Neural cell (in vitro differentiated cells): ENCODE measurements at regions not wholly inside any gene's neighbourhood (a gene's known extent, or its start where the extent isn't known, plus 50 kb on each side); places are given as distances from the start of the nearest gene placed in this dataset.

Experiments used
- CTCF ChIP-seq: fragments of 450-650 bp; IDR thresholded peaks from 2 replicates; pipeline ENCODE4 v1.5.1; 2014; ENCODE audit warnings: antibody characterized with exemption, mild to moderate bottlenecking, moderate library complexity; ENCODE audit not compliant: poor library complexity, severe bottlenecking
- EP300 ChIP-seq: fragments of 450-650 bp; conservative IDR thresholded peaks from 2 replicates; pipeline ENCODE4 v1.6.1; 2014; ENCODE audit warnings: antibody characterized with exemption, mild to moderate bottlenecking, moderate library complexity; ENCODE audit not compliant: poor library complexity, severe bottlenecking
- EZH2 ChIP-seq: fragments of 200-600, 300-800 bp; shearing (Covaris generic), sonication (generic); IDR thresholded peaks from 2 replicates; pipeline ENCODE4 v1.6.1; 2014; ENCODE audit warnings: antibody characterized with exemption, low read length, borderline replicate concordance, mild to moderate bottlenecking; ENCODE audit not compliant: insufficient read depth, poor library complexity, severe bottlenecking
- POLR2AphosphoS5 ChIP-seq: IDR thresholded peaks from 2 replicates; pipeline ENCODE4 v1.6.1; 2012
- RAD21 ChIP-seq: fragments of 450-650 bp; conservative IDR thresholded peaks from 2 replicates; pipeline ENCODE4 v1.6.1; 2014; ENCODE audit warnings: antibody characterized with exemption, mild to moderate bottlenecking, moderate library complexity
- SMC3 ChIP-seq: fragments of 450-650 bp; conservative IDR thresholded peaks from 2 replicates; pipeline ENCODE4 v1.6.1; 2014; ENCODE audit warnings: antibody characterized with exemption, mild to moderate bottlenecking, moderate library complexity; ENCODE audit not compliant: poor library complexity
- TAF1 ChIP-seq: IDR thresholded peaks from 2 replicates; pipeline ENCODE4 v1.6.1; 2012; ENCODE audit warnings: low read depth
- TF ChIP-seq, protein P1 (sequence below): IDR thresholded peaks from 2 replicates; pipeline ENCODE4 v1.6.1; 2012; ENCODE audit warnings: borderline replicate concordance

DNA sequence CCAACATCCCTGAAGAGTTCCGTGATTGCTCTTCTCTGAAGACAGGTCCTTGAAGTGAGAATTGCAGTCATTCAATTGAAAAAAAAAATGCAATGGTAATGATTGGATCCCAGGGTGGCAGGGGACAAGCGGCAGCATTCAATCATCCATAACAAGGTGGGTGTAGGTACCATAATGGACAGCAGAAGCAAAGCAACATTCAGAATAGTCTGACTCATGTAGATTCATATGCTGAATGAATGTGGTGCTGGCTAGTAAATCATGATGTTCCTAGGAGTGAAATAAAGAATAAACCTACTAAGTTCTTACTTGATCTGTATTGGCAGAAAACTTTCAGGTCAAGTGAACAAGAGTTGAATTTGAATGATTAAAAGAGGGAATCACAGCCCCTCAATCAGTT, 319.6 kb downstream of the GPATCH2 start:
- no peak for TF ChIP-seq EZH2
- TF ChIP-seq CTCF = no peak
- no peak for TF ChIP-seq TAF1
- TF ChIP-seq EP300 = no peak
- no peak for TF ChIP-seq POLR2AphosphoS5
- TF ChIP-seq RAD21 = no peak
- no peak for TF ChIP-seq SMC3
- TF ChIP-seq, protein P1, sequence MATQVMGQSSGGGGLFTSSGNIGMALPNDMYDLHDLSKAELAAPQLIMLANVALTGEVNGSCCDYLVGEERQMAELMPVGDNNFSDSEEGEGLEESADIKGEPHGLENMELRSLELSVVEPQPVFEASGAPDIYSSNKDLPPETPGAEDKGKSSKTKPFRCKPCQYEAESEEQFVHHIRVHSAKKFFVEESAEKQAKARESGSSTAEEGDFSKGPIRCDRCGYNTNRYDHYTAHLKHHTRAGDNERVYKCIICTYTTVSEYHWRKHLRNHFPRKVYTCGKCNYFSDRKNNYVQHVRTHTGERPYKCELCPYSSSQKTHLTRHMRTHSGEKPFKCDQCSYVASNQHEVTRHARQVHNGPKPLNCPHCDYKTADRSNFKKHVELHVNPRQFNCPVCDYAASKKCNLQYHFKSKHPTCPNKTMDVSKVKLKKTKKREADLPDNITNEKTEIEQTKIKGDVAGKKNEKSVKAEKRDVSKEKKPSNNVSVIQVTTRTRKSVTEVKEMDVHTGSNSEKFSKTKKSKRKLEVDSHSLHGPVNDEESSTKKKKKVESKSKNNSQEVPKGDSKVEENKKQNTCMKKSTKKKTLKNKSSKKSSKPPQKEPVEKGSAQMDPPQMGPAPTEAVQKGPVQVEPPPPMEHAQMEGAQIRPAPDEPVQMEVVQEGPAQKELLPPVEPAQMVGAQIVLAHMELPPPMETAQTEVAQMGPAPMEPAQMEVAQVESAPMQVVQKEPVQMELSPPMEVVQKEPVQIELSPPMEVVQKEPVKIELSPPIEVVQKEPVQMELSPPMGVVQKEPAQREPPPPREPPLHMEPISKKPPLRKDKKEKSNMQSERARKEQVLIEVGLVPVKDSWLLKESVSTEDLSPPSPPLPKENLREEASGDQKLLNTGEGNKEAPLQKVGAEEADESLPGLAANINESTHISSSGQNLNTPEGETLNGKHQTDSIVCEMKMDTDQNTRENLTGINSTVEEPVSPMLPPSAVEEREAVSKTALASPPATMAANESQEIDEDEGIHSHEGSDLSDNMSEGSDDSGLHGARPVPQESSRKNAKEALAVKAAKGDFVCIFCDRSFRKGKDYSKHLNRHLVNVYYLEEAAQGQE = no peak
